ENCODE measurements at regions not wholly inside any gene's neighbourhood (a gene's known extent, or its start where the extent isn't known, plus 50 kb on each side); places are given as distances from the start of the nearest gene placed in this dataset.
"Not testable (repeated sequence)": the region's sequence is repeated elsewhere in the genome, so short reads cannot be mapped to it uniquely, and the experiment has no call there.

- DNase-seq (ENCODE audit: low read depth in 3 of 3, low spot score in 1 of 3) = no peak
These were observed 379.5 kb upstream of the DPH6 start for GRCh38 chr15:35925275-35926006.

GRCh38 chr15:35926007-35926380, 380.0 kb upstream of the DPH6 start:
- DNase-seq (ENCODE audit: low read depth in 3 of 3, low spot score in 1 of 3) = no peak

- no peak for DNase-seq (ENCODE audit: low read depth in 3 of 3, low spot score in 1 of 3)
These were observed 382.9 kb upstream of the DPH6 start for GRCh38 chr15:35928847-35929246.

GRCh38 chr15:35929740-35930444, 383.9 kb upstream of the DPH6 start:
- no peak for DNase-seq (ENCODE audit: low read depth in 3 of 3, low spot score in 1 of 3)

GRCh38 chr15:35931799-35932341, 385.9 kb upstream of the DPH6 start:
- no peak for DNase-seq (ENCODE audit: low read depth in 3 of 3, low spot score in 1 of 3)

- no peak for DNase-seq (ENCODE audit: low read depth in 3 of 3, low spot score in 1 of 3)
These were observed 386.6 kb upstream of the DPH6 start for GRCh38 chr15:35932531-35932930.

- DNase-seq (ENCODE audit: low read depth in 3 of 3, low spot score in 1 of 3) = no peak
These were observed 387.6 kb upstream of the DPH6 start for GRCh38 chr15:35933531-35933930.

GRCh38 chr15:35934383-35935049, 388.6 kb upstream of the DPH6 start:
- DNase-seq (ENCODE audit: low read depth in 3 of 3, low spot score in 1 of 3) = no peak

GRCh38 chr15:35936284-35936683, 390.3 kb upstream of the DPH6 start:
- no peak for DNase-seq (ENCODE audit: low read depth in 3 of 3, low spot score in 1 of 3)

- DNase-seq (ENCODE audit: low read depth in 3 of 3, low spot score in 1 of 3) = no peak
These were observed 391.4 kb upstream of the DPH6 start for GRCh38 chr15:35937380-35937779.

- DNase-seq (ENCODE audit: low read depth in 3 of 3, low spot score in 1 of 3) = no peak
These were observed 399.1 kb upstream of the DPH6 start for GRCh38 chr15:35944945-35945585.

- DNase-seq (ENCODE audit: low read depth in 3 of 3, low spot score in 1 of 3) = no peak
These were observed 407.5 kb upstream of the DPH6 start for GRCh38 chr15:35953424-35953823.

GRCh38 chr15:35956056-35956455, 410.1 kb upstream of the DPH6 start:
- DNase-seq (ENCODE audit: low read depth in 3 of 3, low spot score in 1 of 3) = no peak

GRCh38 chr15:35958021-35958420, 412.1 kb upstream of the DPH6 start:
- DNase-seq (ENCODE audit: low read depth in 3 of 3, low spot score in 1 of 3) = no peak

- no peak for DNase-seq (ENCODE audit: low read depth in 3 of 3, low spot score in 1 of 3)
These were observed 413.0 kb upstream of the DPH6 start for GRCh38 chr15:35958975-35959374.

- no peak for DNase-seq (ENCODE audit: low read depth in 3 of 3, low spot score in 1 of 3)
These were observed 417.4 kb upstream of the DPH6 start for GRCh38 chr15:35963326-35963725.

- no peak for DNase-seq (ENCODE audit: low read depth in 3 of 3, low spot score in 1 of 3)
These were observed 420.8 kb upstream of the DPH6 start for GRCh38 chr15:35966781-35967180.

GRCh38 chr15:35967968-35968367, 422.0 kb upstream of the DPH6 start:
- DNase-seq (ENCODE audit: low read depth in 3 of 3, low spot score in 1 of 3) = not testable (repeated sequence)

GRCh38 chr15:35973029-35973428, 427.1 kb upstream of the DPH6 start:
- no peak for DNase-seq (ENCODE audit: low read depth in 3 of 3, low spot score in 1 of 3)

- no peak for DNase-seq (ENCODE audit: low read depth in 3 of 3, low spot score in 1 of 3)
These were observed 428.1 kb upstream of the DPH6 start for GRCh38 chr15:35974052-35974451.

GRCh38 chr15:35975941-35976340, 430.0 kb upstream of the DPH6 start:
- no peak for DNase-seq (ENCODE audit: low read depth in 3 of 3, low spot score in 1 of 3)

GRCh38 chr15:35979608-35980007, 433.6 kb upstream of the DPH6 start:
- no peak for DNase-seq (ENCODE audit: low read depth in 3 of 3, low spot score in 1 of 3)
